Liver (tissue), 3 donors: ENCODE measurements at regions not wholly inside any gene's neighbourhood (a gene's known extent, or its start where the extent isn't known, plus 50 kb on each side); places are given as distances from the start of the nearest gene placed in this dataset.

ENCODE experiments used
- CTCF ChIP-seq: fragments of 150-350 bp; IDR thresholded peaks from 2 replicates; pipeline ENCODE4 v1.5.1; 2017; ENCODE audit warnings: improper control_type of control experiment, low read depth, low read length; ENCODE audit not compliant: missing input control
- MAX ChIP-seq: IDR thresholded peaks from 2 replicates; pipeline ENCODE4 v1.6.1; 2016; ENCODE audit warnings: antibody characterized with exemption
- RAD21 ChIP-seq, 2 donors: IDR thresholded peaks; 2 replicates each; pipeline ENCODE4 v1.6.1; 2016; ENCODE audit warnings: antibody characterized with exemption in 2 of 2, mild to moderate bottlenecking in 2 of 2
- SP1 ChIP-seq: IDR thresholded peaks from 2 replicates; pipeline ENCODE4 v1.6.1; 2018; ENCODE audit warnings: antibody characterized with exemption, mild to moderate bottlenecking
- TAF1 ChIP-seq: conservative IDR thresholded peaks from 2 replicates; pipeline ENCODE4 v1.6.1; 2016; ENCODE audit warnings: antibody characterized with exemption, mild to moderate bottlenecking
- YY1 ChIP-seq: IDR thresholded peaks from 2 replicates; pipeline ENCODE4 v1.6.1; 2016; ENCODE audit warnings: antibody characterized with exemption, mild to moderate bottlenecking
- donor health status: healthy.
- donor health status: healthy.

- TF ChIP-seq CTCF (no peak), TAF1 (no peak), MAX (no peak), SP1 (no peak), RAD21 (IDR thresholded peaks at IDR 0.05) (no peak), YY1 (no peak)
These were observed 143.1 kb upstream of the SMAD1 start for GRCh38 chr4:145338568-145338967.
